ENCODE measurements at regions not wholly inside any gene's neighbourhood (a gene's known extent, or its start where the extent isn't known, plus 50 kb on each side); places are given as distances from the start of the nearest gene placed in this dataset. TPM values are rescaled to one million over a fixed set of nuclear protein-coding genes. Genes with fewer than 3 reads are reported as not detected.

DNA sequence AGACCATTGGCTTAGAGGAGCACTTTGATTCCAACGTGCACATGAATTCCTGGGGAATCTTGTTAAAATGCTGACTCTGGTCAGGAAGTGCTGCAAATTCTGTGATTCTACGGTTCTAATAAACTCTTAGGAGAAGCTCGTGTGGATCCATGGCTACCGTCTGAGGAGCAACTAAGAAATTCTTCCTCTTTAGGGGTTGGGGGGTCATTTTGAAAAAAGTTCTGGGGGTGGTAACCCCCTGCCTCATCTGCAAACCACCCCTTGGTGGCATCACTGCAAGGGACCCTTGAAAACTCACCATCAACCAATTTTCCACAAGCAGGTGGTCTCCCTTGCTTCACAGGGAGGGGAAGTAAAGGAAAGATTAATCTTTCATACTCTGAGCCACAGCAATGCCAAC, 52.2 kb upstream of the IGF1R start:
- no peaks in the 10 kb centered on the region for H3K79me2 ChIP-seq (ENCODE audit: insufficient read depth, low read length)
- no peak overlapping the region for H3K27ac ChIP-seq (ENCODE audit: low read depth, low read length)
- no peaks in the 10 kb centered on the region for H3K27me3 ChIP-seq (ENCODE audit: insufficient read depth, low read length)
- H3K36me3 ChIP-seq (ENCODE audit: insufficient read depth, low read length), result no peaks in the 10 kb centered on the region
- no peak overlapping the region for H2AFZ ChIP-seq (ENCODE audit: low read length)
- TF ChIP-seq, protein P1, sequence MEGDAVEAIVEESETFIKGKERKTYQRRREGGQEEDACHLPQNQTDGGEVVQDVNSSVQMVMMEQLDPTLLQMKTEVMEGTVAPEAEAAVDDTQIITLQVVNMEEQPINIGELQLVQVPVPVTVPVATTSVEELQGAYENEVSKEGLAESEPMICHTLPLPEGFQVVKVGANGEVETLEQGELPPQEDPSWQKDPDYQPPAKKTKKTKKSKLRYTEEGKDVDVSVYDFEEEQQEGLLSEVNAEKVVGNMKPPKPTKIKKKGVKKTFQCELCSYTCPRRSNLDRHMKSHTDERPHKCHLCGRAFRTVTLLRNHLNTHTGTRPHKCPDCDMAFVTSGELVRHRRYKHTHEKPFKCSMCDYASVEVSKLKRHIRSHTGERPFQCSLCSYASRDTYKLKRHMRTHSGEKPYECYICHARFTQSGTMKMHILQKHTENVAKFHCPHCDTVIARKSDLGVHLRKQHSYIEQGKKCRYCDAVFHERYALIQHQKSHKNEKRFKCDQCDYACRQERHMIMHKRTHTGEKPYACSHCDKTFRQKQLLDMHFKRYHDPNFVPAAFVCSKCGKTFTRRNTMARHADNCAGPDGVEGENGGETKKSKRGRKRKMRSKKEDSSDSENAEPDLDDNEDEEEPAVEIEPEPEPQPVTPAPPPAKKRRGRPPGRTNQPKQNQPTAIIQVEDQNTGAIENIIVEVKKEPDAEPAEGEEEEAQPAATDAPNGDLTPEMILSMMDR (IDR thresholded peaks at IDR 0.05; ENCODE audit: extremely low read depth, low read depth, low read length), result no peak
- no peaks in the 10 kb centered on the region for H3K4me1 ChIP-seq (ENCODE audit: insufficient read depth, low read length)
- no peaks in the 10 kb centered on the region for H4K20me1 ChIP-seq (ENCODE audit: insufficient read depth, low read length)
- H3K9me3 ChIP-seq (ENCODE audit: low read depth, low read length), result no peaks in the 10 kb centered on the region
- no peak overlapping the region for H3K4me2 ChIP-seq (ENCODE audit: insufficient read depth, low read length)
- no peak for DNase-seq (ENCODE audit: insufficient read length, low spot score, missing footprints)
- no peak overlapping the region for H3K4me3 ChIP-seq (ENCODE audit: insufficient read depth, low read length)

DNA sequence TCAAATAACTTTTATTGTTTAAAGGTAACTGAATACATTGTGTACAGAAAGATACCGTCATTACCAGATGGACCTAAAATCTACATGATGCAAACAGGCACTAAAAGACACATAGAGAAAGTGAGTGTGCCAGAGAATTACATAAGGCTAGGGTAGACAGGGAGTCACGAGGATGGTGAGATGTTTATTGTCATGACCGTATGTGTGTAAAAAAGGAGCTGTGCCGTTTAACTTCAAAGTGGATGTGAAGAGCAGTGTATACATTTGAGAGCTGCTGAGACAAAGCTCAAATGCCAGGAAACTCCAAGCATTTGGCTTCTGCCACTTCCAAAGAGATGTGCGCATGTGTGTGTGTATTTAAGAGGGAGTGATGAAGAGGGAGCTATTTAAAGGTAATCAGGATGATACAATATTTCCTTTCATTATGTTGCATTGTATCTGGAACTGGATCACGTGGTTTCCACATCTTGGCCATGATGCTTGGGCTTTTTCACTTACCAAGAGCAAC, 51.4 kb upstream of the IGF1R start:
- Histone ChIP-seq H3K4me1 (ENCODE audit: insufficient read depth, low read length) (no peaks in the 10 kb centered on the region), H3K4me3 (ENCODE audit: insufficient read depth, low read length) (no peak overlapping the region), H3K27me3 (ENCODE audit: insufficient read depth, low read length) (no peaks in the 10 kb centered on the region), H3K27ac (ENCODE audit: low read depth, low read length) (no peak overlapping the region), H4K20me1 (ENCODE audit: insufficient read depth, low read length) (no peaks in the 10 kb centered on the region), H3K79me2 (ENCODE audit: insufficient read depth, low read length) (no peaks in the 10 kb centered on the region), H3K9me3 (ENCODE audit: low read depth, low read length) (no peaks in the 10 kb centered on the region), H2AFZ (ENCODE audit: low read length) (no peak overlapping the region), H3K4me2 (ENCODE audit: insufficient read depth, low read length) (no peak overlapping the region), H3K36me3 (ENCODE audit: insufficient read depth, low read length) (no peaks in the 10 kb centered on the region)
- TF ChIP-seq, protein P1 (IDR thresholded peaks at IDR 0.05; ENCODE audit: extremely low read depth, low read depth, low read length), result no peak
- no peak for DNase-seq (ENCODE audit: insufficient read length, low spot score, missing footprints)

DNA sequence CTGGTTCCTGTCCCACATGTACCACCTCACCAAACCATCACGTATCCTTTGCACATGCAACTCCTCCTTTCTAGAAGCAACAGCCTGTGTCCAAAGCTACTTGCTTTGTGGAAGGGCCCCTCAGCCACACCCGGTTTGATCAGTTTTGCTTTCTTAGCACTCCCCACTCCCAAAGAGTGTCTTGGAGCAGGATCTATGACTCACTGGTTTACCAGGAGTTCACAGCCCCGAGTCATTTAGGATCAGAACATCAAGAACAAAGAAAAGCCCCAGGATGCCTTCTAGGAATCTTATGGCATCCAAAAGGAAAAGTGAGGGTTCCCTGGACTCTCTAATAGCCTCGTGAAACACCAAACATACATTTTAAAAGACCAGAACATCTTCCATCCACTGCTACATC, 50.7 kb upstream of the IGF1R start:
- H3K27ac ChIP-seq (ENCODE audit: low read depth, low read length), result no peak overlapping the region
- no peak for DNase-seq (ENCODE audit: insufficient read length, low spot score, missing footprints)

More for the DNA sequence above, 50.7 kb upstream of the IGF1R start:
- H3K79me2 ChIP-seq (ENCODE audit: insufficient read depth, low read length), result no peaks in the 10 kb centered on the region
- no peaks in the 10 kb centered on the region for H3K36me3 ChIP-seq (ENCODE audit: insufficient read depth, low read length)
- H3K9me3 ChIP-seq (ENCODE audit: low read depth, low read length), result no peaks in the 10 kb centered on the region
- no peak overlapping the region for H2AFZ ChIP-seq (ENCODE audit: low read length)
- H3K27me3 ChIP-seq (ENCODE audit: insufficient read depth, low read length), result no peaks in the 10 kb centered on the region
- no peaks in the 10 kb centered on the region for H3K4me1 ChIP-seq (ENCODE audit: insufficient read depth, low read length)
- H3K4me3 ChIP-seq (ENCODE audit: insufficient read depth, low read length), result no peak overlapping the region
- H3K4me2 ChIP-seq (ENCODE audit: insufficient read depth, low read length), result no peak overlapping the region
- no peaks in the 10 kb centered on the region for H4K20me1 ChIP-seq (ENCODE audit: insufficient read depth, low read length)
- TF ChIP-seq, protein P1 (IDR thresholded peaks at IDR 0.05; ENCODE audit: extremely low read depth, low read depth, low read length), result no peak

Small RNA genes lying in the stretch of these regions (small RNA-seq; reads per million reads assigned to genes)
- not detected for gene AC022523.2
- not detected for gene RF00026
- gene RNU6-1186P, result not detected

Data from osteoblast (primary cell).